ENCODE measurements at regions not wholly inside any gene's neighbourhood (a gene's known extent, or its start where the extent isn't known, plus 50 kb on each side); places are given as distances from the start of the nearest gene placed in this dataset.

DNA sequence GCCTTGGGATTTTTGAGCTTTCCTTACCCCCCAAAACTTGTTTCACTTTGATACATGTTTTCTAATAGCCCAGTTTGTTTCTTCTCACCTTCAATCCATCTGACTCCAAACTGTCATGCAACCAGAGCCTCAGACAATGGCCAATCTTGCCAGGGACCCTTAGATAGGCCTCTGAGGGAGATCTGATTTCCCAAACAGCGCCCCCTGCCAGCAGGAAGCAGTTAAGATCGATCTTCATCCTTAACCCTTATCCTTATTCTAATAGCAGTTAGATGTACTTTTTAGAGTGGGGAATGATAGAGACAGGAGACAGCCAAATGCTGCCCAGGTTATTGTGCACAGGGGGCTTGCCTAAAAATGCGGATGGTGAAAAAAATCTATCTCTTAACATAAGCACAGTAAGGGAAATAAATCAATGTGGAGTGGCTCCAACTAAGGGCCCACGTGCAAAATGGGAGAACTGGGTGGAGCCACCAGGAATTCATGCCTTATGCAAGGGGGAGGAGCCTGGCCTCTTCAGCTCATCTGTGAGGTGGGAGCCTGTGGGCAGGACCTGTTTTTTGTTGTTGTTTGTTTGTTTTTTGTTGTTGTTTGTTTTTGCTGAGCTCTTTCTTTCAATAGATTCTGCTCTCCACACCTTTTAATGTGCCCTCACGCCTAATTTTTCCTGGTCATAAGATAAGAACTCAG is 833.6 kb upstream of the AGA start:
- TF ChIP-seq POLR2A (IDR thresholded peaks at IDR 0.05) (no peak), EP300 (IDR thresholded peaks at IDR 0.05) (no peak), CTCF (IDR thresholded peaks at IDR 0.05) (no peak)
- Histone ChIP-seq H3K27ac (no peak overlapping the region), H3K4me1 (no peaks in the 10 kb centered on the region), H3K27me3 (no peaks in the 10 kb centered on the region), H3K4me3 (no peak overlapping the region), H3K36me3 (no peaks in the 10 kb centered on the region), H3K9me3 (peaks cover 4% of the 10 kb centered on the region)
- DNase-seq (ENCODE audit: low spot score in 2 of 2), result no peak
- 66% methylated on average over 5 of the region's 5 CpGs for WGBS

- TF ChIP-seq EP300 (IDR thresholded peaks at IDR 0.05) (no peak), POLR2AphosphoS5 (IDR thresholded peaks at IDR 0.05) (no peak)
- no peak overlapping the region for H3K27ac ChIP-seq
- no peaks in the 10 kb centered on the region for H3K27me3 ChIP-seq
- no peaks in the 10 kb centered on the region for H3K36me3 ChIP-seq
- WGBS, result 40% methylated on average over 4 of the region's 4 CpGs
- DNase-seq (ENCODE audit: low spot score in 2 of 2), result no peak
- no peaks in the 10 kb centered on the region for H3K4me1 ChIP-seq
- H3K9me3 ChIP-seq, result no peaks in the 10 kb centered on the region
- H3K4me3 ChIP-seq, result no peak overlapping the region
Measured at GRCh38 chr4:178280362-178280761, 838.1 kb upstream of the AGA start.

DNA sequence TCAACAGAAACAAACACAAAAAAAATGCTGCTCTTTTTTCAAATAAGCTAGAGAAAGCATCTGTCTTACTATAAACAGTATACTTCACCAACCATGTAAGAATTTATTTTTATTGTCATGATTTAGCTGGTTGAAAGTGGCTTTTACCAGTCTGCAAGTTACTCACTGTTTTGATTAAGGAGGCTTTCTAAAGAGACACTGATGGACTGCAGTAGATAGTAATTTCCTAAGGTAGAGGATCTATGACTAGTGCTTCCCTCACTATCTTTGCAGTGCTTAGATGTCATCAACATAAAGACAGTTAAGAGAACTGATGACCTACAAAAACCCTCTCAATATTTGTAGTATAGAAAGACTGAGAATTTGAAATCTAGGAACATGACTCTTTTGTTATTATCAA is 846.2 kb upstream of the AGA start:
- Histone ChIP-seq H3K4me3 (no peak overlapping the region), H3K9me3 (peaks cover 4% of the 10 kb centered on the region), H3K27ac (no peak overlapping the region), H3K36me3 (no peaks in the 10 kb centered on the region), H3K27me3 (no peaks in the 10 kb centered on the region), H3K4me1 (no peaks in the 10 kb centered on the region)
- DNase-seq (ENCODE audit: low spot score in 2 of 2), result no peak
- TF ChIP-seq POLR2A (IDR thresholded peaks at IDR 0.05), result no peak
- no peak for TF ChIP-seq POLR2AphosphoS5 (IDR thresholded peaks at IDR 0.05)
- TF ChIP-seq EP300 (IDR thresholded peaks at IDR 0.05), result no peak
- TF ChIP-seq CTCF (IDR thresholded peaks at IDR 0.05), result no peak

DNA sequence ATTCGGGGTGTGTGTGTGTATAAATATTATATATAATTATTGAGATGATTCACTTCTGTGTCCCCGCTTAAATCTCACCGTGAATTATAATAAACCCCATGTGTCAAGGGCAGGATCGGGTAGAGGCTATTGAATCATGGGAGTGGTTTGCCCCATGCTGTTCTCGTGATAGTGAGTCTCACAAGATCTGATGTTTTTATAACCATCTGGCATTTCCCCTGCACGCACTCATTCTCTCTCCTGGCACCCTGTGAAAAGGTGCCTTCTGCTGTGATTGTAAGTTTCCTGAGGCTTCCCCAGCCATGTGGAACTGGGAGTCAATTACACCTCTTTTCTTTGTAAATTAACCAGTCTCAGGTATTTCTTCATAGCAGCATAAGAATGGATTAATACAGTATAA is 851.4 kb upstream of the AGA start:
- Histone ChIP-seq H3K36me3 (no peaks in the 10 kb centered on the region), H3K4me1 (no peaks in the 10 kb centered on the region), H3K9me3 (no peaks in the 10 kb centered on the region), H3K27me3 (no peaks in the 10 kb centered on the region), H3K4me3 (no peak overlapping the region), H3K27ac (no peak overlapping the region)
- WGBS, result 78% methylated on average over 6 of the region's 6 CpGs
- no peak for DNase-seq (ENCODE audit: low spot score in 2 of 2)
- no peak for TF ChIP-seq EP300 (IDR thresholded peaks at IDR 0.05)
- TF ChIP-seq CTCF (IDR thresholded peaks at IDR 0.05), result no peak
- no peak for TF ChIP-seq POLR2A (IDR thresholded peaks at IDR 0.05)
- no peak for TF ChIP-seq POLR2AphosphoS5 (IDR thresholded peaks at IDR 0.05)

DNA sequence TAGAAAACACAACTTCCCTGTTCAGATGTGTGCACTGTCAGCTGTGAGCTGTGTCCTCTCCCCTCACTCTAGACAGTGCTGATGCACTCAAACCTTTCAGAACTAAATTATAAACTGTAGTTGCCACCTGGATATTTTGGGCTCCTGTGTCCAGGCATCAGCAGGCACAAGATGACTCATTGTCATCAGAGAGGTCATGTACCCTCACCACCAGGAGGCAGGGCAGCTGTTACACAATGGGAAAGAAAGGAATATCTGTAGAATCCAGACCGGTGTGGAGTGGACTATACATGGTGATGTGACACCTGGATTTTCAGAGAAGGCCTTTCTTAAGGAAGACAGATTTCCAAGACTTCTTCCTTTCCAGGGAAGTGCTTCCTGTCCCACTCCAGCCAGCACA is 854.4 kb upstream of the AGA start:
- no peak overlapping the region for H3K4me3 ChIP-seq
- TF ChIP-seq CTCF (IDR thresholded peaks at IDR 0.05), result no peak
- TF ChIP-seq EP300 (IDR thresholded peaks at IDR 0.05), result no peak
- no peak for TF ChIP-seq POLR2AphosphoS5 (IDR thresholded peaks at IDR 0.05)
- no peak for TF ChIP-seq POLR2A (IDR thresholded peaks at IDR 0.05)
- no peaks in the 10 kb centered on the region for H3K4me1 ChIP-seq
- no peaks in the 10 kb centered on the region for H3K9me3 ChIP-seq
- H3K27me3 ChIP-seq, result no peaks in the 10 kb centered on the region
- 86% methylated on average over 1 of the region's 1 CpG for WGBS
- H3K36me3 ChIP-seq, result no peaks in the 10 kb centered on the region
- H3K27ac ChIP-seq, result no peak overlapping the region
- no peak for DNase-seq (ENCODE audit: low spot score in 2 of 2)

GRCh38 chr4:178306565-178306964 is 864.3 kb upstream of the AGA start:
- Histone ChIP-seq H3K27me3 (no peaks in the 10 kb centered on the region), H3K4me3 (no peak overlapping the region), H3K36me3 (no peaks in the 10 kb centered on the region), H3K4me1 (no peaks in the 10 kb centered on the region), H3K27ac (no peak overlapping the region), H3K9me3 (no peaks in the 10 kb centered on the region)
- no peak for DNase-seq (ENCODE audit: low spot score in 2 of 2)
- 37% methylated on average over 3 of the region's 3 CpGs for WGBS
- TF ChIP-seq POLR2AphosphoS5 (IDR thresholded peaks at IDR 0.05) (no peak), POLR2A (IDR thresholded peaks at IDR 0.05) (no peak), CTCF (IDR thresholded peaks at IDR 0.05) (no peak), EP300 (IDR thresholded peaks at IDR 0.05) (no peak)
